C4-2B (cell line): ENCODE measurements at regions not wholly inside any gene's neighbourhood (a gene's known extent, or its start where the extent isn't known, plus 50 kb on each side); places are given as distances from the start of the nearest gene placed in this dataset.

ENCODE experiments used
- CTCF ChIP-seq: fragments of 450-650 bp; conservative IDR thresholded peaks from 2 replicates; pipeline ENCODE4 v1.5.1; 2017; ENCODE audit warnings: mild to moderate bottlenecking
- ZFX ChIP-seq: fragments of 450-650 bp; IDR thresholded peaks from 2 replicates; pipeline ENCODE4 v1.6.1; 2017

DNA sequence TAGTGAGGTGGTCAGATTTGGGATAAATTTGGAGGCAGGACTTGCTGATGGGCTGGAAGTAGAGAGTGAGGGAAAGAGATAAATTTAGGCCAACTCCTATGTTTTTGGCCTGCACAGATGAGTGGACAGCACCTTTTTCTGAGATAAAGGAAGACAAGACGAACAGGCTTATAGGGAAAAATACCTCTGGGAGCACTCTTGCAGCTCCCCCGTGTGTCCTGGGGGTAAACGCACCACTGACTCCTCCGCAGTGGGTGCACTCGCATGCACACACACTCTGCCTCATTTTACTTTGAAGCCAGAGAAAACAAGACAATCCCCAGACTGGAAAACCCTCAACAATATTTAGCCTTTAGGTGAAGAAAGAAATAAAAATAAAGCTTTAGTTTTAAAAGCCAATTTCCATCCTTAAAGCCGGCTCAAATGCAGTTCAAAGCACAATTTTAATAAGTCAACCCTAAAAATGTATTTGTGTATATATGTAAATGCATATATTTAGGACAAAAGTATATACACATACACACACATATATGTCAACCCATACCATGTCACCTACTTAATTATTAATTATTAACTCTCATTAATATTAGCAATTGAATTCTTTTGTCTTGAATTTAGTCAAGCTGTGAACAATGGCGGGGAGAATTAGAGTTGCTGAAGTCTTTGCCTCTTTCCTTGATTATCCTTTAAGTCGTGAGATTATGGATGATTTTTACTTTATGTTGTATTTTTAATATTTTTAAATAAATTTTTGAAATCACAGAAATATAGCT lies 341.8 kb downstream of the ZNF326 start:
- no peak for TF ChIP-seq CTCF
- TF ChIP-seq ZFX = no peak
